Kidney (tissue), 13 donors: ENCODE measurements at regions not wholly inside any gene's neighbourhood (a gene's known extent, or its start where the extent isn't known, plus 50 kb on each side); places are given as distances from the start of the nearest gene placed in this dataset.
"Not testable (repeated sequence)": the region's sequence is repeated elsewhere in the genome, so short reads cannot be mapped to it uniquely, and the experiment has no call there.

Experiments
- DNase-seq, 5 donors: peaks; one replicate each; pipeline ENCODE4 v3.0.0-alpha.2; 2013 to 2020
- FAIRE-seq: peaks from 2 replicates; lab custom pipeline; 2012; peaks lifted over from hg19 to GRCh38; lab: Jason Lieb, UNC
- H3K27ac ChIP-seq, 2 donors: one replicate each; pipeline ENCODE4 v1.7.0; 2013; ENCODE audit warnings: low read depth in 2 of 2, low read length in 2 of 2, inconsistent platforms in 1 of 2
- H3K27me3 ChIP-seq: one replicate; pipeline ENCODE4 v1.7.1; 2013; ENCODE audit warnings: low read length, inconsistent platforms; ENCODE audit not compliant: control insufficient read depth, insufficient read depth
- H3K36me3 ChIP-seq, 3 donors: one replicate each; pipeline versions ENCODE4 v1.7.0 to v1.7.1; 2013; ENCODE audit warnings: low read length in 3 of 3, control low read depth in 1 of 3, inconsistent platforms in 1 of 3; ENCODE audit not compliant: insufficient read depth in 3 of 3, control insufficient read depth in 2 of 3
- H3K4me1 ChIP-seq, 3 donors: one replicate each; pipeline versions ENCODE4 v1.7.0 to v1.7.1; 2013; ENCODE audit warnings: low read length in 3 of 3, inconsistent platforms in 1 of 3, low read depth in 1 of 3; ENCODE audit not compliant: control insufficient read depth in 2 of 3, insufficient read depth in 2 of 3
- H3K4me3 ChIP-seq, 3 donors: one replicate each; pipeline versions ENCODE4 v1.7.0 to v1.8.1; 2013; ENCODE audit warnings: low read length in 3 of 3, control low read depth in 1 of 3, inconsistent platforms in 1 of 3
- H3K9ac ChIP-seq, 3 donors: one replicate each; pipeline versions ENCODE4 v1.7.0 to v1.7.1; 2013; ENCODE audit warnings: low read length in 3 of 3, control low read depth in 1 of 3, inconsistent platforms in 1 of 3
- H3K9me3 ChIP-seq, 3 donors: one replicate each; pipeline versions ENCODE4 v1.7.0 to v1.7.1; 2013; ENCODE audit warnings: low read length in 3 of 3, control low read depth in 1 of 3, inconsistent platforms in 1 of 3; ENCODE audit not compliant: control insufficient read depth in 2 of 3, insufficient read depth in 1 of 3
- intact Hi-C: fragments of 100-400 bp; cut with DNase I; formaldehyde crosslinking; loops from one replicate; pipeline ENCODE4 v1.11.1; 2022
- TF ChIP-seq, protein P1 (sequence below): IDR thresholded peaks from 3 replicates; pipeline ENCODE4 v1.5.1; 2012; ENCODE audit warnings: mild to moderate bottlenecking, moderate library complexity, borderline replicate concordance; ENCODE audit not compliant: insufficient read depth; ENCODE audit errors: extremely low read depth
- donor health status: control.
- donor health status: control.
- donor health status: control.
- donor health status: control.
- donor health status: control.
- donor health status: DM: yes; HTN: yes; CAD: no.
- donor health status: Normal renal cell carcinoma (clear cell type).

DNA sequence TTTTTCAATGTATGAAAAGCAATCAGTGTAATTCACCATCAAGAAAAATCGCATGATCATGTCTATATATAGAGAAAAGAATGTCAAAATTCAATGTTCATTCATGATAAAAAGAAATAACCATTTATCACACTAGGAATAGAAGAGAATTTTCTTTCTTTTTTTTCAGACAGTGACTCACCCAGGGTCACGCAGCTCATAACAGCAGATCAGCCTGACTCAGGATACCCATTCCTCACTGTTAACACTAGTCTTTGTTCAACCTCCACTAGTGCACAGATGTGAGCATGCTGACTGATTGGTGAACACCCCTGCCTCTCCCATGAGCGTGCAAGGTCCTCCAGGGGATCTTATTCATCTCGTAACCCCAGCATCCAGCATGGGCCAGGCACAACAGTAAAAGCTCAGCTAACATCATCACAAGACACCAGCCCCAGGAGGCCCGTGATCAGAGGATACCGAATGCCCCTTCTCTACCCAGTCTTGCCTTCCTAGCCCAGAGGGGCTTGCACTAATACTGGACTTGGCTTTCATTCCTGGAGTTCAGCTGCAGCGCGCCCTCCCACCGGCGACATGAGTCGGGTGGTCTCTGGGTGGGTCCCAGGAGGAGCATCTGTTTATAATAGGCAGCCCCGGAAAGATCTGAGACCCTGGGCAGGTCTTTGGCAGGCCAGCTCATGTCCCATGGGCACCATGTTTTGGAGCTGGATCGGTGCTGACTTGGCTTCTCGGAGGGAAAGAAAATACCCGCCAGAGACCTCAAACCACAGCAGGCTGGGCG lies 539.5 kb upstream of the SLC10A2 start:
- Histone ChIP-seq H3K9ac (no peak overlapping the region), H3K4me1 (no peaks in the 10 kb centered on the region), H3K9me3 (no peaks in the 10 kb centered on the region), H3K27ac (no peak overlapping the region), H3K27me3 (no peaks in the 10 kb centered on the region), H3K4me3 (no peak overlapping the region), H3K36me3 (no peaks in the 10 kb centered on the region)
- no peak for DNase-seq
- no peak for FAIRE-seq
- TF ChIP-seq, protein P1, sequence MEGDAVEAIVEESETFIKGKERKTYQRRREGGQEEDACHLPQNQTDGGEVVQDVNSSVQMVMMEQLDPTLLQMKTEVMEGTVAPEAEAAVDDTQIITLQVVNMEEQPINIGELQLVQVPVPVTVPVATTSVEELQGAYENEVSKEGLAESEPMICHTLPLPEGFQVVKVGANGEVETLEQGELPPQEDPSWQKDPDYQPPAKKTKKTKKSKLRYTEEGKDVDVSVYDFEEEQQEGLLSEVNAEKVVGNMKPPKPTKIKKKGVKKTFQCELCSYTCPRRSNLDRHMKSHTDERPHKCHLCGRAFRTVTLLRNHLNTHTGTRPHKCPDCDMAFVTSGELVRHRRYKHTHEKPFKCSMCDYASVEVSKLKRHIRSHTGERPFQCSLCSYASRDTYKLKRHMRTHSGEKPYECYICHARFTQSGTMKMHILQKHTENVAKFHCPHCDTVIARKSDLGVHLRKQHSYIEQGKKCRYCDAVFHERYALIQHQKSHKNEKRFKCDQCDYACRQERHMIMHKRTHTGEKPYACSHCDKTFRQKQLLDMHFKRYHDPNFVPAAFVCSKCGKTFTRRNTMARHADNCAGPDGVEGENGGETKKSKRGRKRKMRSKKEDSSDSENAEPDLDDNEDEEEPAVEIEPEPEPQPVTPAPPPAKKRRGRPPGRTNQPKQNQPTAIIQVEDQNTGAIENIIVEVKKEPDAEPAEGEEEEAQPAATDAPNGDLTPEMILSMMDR = no peak
- intact Hi-C loops = no loop called here

DNA sequence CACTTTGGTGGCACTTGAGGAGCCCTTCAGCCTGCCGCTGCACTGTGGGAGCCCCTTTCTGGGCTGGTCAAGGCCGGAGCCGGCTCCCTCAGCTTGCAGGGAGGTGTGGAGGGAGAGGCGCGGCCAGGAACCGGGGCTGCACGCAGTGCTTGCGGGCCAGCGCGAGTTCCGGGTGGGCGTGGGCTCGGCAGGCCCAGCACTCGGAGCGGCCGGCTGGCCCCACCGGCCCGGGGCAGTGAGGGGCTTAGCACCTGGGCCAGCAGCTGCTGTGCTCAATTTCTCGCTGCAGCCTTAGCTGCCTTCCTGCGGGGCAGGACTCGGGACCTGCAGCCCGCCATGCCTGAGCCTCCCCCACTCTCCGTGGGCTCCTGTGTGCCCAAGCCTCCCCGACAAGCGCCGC lies 533.7 kb upstream of the SLC10A2 start:
- H3K9me3 ChIP-seq, H3K27me3 ChIP-seq, H3K27ac ChIP-seq, H3K4me1 ChIP-seq, FAIRE-seq, H3K36me3 ChIP-seq, DNase-seq, H3K4me3 ChIP-seq, H3K9ac ChIP-seq, intact Hi-C loops: not testable (repeated sequence)

DNA sequence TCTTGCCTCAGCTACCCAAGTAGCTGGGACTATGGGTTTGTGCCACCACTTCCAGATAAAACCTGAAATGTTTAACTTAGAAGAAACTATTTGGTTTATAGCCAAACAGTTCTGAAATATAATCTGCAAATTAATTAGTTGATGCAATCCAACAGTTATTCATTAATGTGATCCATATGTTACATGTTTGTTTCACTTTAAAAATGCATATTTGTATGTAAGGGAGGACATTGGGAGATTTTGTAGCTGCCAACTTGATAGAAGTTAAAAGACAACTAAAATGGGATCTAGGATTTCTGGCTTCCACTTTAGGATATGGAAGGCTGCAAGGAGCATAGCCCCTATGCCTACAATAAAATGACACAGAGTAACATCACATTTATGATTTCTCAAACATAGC lies 532.5 kb upstream of the SLC10A2 start:
- TF ChIP-seq, protein P1 = no peak
- intact Hi-C loops = no loop called here

DNA sequence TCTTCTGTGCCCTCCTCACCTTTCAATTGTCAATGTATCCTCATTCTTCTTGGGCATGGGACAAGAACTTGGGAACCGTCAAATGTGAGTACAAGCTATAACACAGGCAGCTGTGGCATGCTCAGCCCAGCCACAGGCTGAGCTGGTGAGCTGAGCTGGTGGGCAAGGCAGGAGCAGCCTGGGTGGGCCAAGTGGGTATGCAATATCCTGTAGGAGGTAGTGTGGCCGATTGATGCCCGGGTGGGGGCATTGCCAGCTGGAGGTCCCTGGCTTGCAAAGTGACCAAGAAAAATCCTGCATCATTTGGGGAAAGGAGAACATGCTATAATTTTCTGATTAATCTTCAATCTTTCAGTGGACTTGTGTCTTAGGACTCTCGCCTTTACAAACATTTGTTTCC lies 507.2 kb upstream of the SLC10A2 start:
- peak in 1 of 5 donors; percentile 59 for DNase-seq
- H3K4me1 ChIP-seq = no peaks in the 10 kb centered on the region
- no peak overlapping the region for H3K9ac ChIP-seq
- peaks cover 0 to 8% (median 2%) of the 10 kb centered on the region in 3 donors for H3K9me3 ChIP-seq
- no peak overlapping the region for H3K27ac ChIP-seq
- FAIRE-seq = no peak
- no peaks in the 10 kb centered on the region for H3K27me3 ChIP-seq
- H3K36me3 ChIP-seq = no peaks in the 10 kb centered on the region
- H3K4me3 ChIP-seq = no peak overlapping the region
- intact Hi-C loops = no loop called here
- TF ChIP-seq, protein P1 = no peak

More for the DNA sequence above, 532.5 kb upstream of the SLC10A2 start:
- Histone ChIP-seq H3K27ac (no peak overlapping the region), H3K27me3 (no peaks in the 10 kb centered on the region), H3K9ac (no peak overlapping the region), H3K9me3 (no peaks in the 10 kb centered on the region), H3K4me1 (no peaks in the 10 kb centered on the region), H3K4me3 (no peak overlapping the region), H3K36me3 (no peaks in the 10 kb centered on the region)
- FAIRE-seq (no peak), DNase-seq (no peak)
